GM12878 (cell line): ENCODE measurements at regions not wholly inside any gene's neighbourhood (a gene's known extent, or its start where the extent isn't known, plus 50 kb on each side); places are given as distances from the start of the nearest gene placed in this dataset.
"Not testable (repeated sequence)": the region's sequence is repeated elsewhere in the genome, so short reads cannot be mapped to it uniquely, and the experiment has no call there.

Source experiments
- FOXM1 ChIP-seq: IDR thresholded peaks from 2 replicates; pipeline ENCODE4 v1.6.1; 2012; ENCODE audit warnings: low read depth, mild to moderate bottlenecking, inconsistent platforms, low read length, moderate library complexity
- REST ChIP-seq: IDR thresholded peaks from 2 replicates; pipeline ENCODE4 v1.6.1; 2012; ENCODE audit warnings: mild to moderate bottlenecking, low read depth, low read length
- RUNX3 ChIP-seq: IDR thresholded peaks from 2 replicates; pipeline ENCODE4 v1.6.1; 2012; ENCODE audit warnings: low read length, inconsistent platforms
- SUZ12 ChIP-seq: fragments of 200-600 bp; sonication (generic); IDR thresholded peaks from one replicate; pipeline ENCODE4 v1.6.1; 2018; ENCODE audit warnings: antibody characterized with exemption, mild to moderate bottlenecking; ENCODE audit not compliant: unreplicated experiment
- TCF3 ChIP-seq: IDR thresholded peaks from 2 replicates; pipeline ENCODE4 v1.6.1; 2012; ENCODE audit warnings: low read depth, mild to moderate bottlenecking, low read length, borderline replicate concordance; ENCODE audit not compliant: insufficient read depth
- ZNF217 ChIP-seq: fragments of 450-650 bp; IDR thresholded peaks from 2 replicates; pipeline ENCODE4 v1.6.1; 2017; ENCODE audit warnings: antibody characterized with exemption, mild to moderate bottlenecking
- TF ChIP-seq, protein P1 (sequence below), 3 experiments: IDR thresholded peaks in 2 of 3; conservative IDR thresholded peaks in 1 of 3; 2 replicates each; pipeline ENCODE4 v1.5.1; 2011; ENCODE audit warnings: low read depth in 3 of 3, low read length in 3 of 3, mild to moderate bottlenecking in 3 of 3, control low read depth in 2 of 3, moderate library complexity in 2 of 3, inconsistent platforms in 1 of 3, mixed read lengths in 1 of 3; ENCODE audit not compliant: control insufficient read depth in 2 of 3, insufficient read depth in 1 of 3; ENCODE audit errors: extremely low read depth in 1 of 3
- TF ChIP-seq, protein P2 (sequence below): IDR thresholded peaks from 2 replicates; pipeline ENCODE4 v1.6.1; 2012; ENCODE audit warnings: low read depth, low read length, improper control_type of control experiment
- TF ChIP-seq, protein P3 (sequence below): IDR thresholded peaks from 2 replicates; pipeline ENCODE4 v1.6.1; 2012; ENCODE audit warnings: low read depth, low read length, improper control_type of control experiment

DNA sequence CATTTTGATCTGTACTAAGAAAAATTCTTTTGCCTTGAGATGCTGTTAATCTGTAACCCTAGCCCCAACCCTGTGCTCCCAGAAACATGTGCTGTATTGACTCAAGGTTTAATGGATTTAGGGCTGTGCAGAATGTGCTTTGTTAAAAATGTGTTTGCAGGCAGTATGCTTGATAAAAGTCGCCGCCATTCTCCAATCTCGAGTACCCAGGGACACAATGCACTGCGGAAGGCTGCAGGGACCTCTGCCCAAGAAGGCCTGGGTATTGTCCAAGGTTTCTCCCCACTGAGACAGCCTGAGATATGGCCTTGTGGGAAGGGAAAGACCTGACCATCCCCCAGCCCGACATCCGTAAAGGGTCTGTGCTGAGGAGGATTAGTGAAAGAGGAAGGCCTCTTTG is 454.5 kb downstream of the KLHL4 start:
- TF ChIP-seq, protein P1, sequence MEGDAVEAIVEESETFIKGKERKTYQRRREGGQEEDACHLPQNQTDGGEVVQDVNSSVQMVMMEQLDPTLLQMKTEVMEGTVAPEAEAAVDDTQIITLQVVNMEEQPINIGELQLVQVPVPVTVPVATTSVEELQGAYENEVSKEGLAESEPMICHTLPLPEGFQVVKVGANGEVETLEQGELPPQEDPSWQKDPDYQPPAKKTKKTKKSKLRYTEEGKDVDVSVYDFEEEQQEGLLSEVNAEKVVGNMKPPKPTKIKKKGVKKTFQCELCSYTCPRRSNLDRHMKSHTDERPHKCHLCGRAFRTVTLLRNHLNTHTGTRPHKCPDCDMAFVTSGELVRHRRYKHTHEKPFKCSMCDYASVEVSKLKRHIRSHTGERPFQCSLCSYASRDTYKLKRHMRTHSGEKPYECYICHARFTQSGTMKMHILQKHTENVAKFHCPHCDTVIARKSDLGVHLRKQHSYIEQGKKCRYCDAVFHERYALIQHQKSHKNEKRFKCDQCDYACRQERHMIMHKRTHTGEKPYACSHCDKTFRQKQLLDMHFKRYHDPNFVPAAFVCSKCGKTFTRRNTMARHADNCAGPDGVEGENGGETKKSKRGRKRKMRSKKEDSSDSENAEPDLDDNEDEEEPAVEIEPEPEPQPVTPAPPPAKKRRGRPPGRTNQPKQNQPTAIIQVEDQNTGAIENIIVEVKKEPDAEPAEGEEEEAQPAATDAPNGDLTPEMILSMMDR (IDR thresholded peaks at IDR 0.05 in 2 of 3, conservative IDR thresholded peaks at IDR 0.05 in 1 of 3; ENCODE audit: control insufficient read depth in 2 of 3, extremely low read depth in 1 of 3, insufficient read depth in 1 of 3, low read depth in 3 of 3, low read length in 3 of 3) = not testable (repeated sequence)
- TF ChIP-seq TCF3, RUNX3, REST, ZNF217, FOXM1, SUZ12: not testable (repeated sequence)
- TF ChIP-seq, protein P2, sequence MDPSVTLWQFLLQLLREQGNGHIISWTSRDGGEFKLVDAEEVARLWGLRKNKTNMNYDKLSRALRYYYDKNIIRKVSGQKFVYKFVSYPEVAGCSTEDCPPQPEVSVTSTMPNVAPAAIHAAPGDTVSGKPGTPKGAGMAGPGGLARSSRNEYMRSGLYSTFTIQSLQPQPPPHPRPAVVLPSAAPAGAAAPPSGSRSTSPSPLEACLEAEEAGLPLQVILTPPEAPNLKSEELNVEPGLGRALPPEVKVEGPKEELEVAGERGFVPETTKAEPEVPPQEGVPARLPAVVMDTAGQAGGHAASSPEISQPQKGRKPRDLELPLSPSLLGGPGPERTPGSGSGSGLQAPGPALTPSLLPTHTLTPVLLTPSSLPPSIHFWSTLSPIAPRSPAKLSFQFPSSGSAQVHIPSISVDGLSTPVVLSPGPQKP = not testable (repeated sequence)
- TF ChIP-seq, protein P3, sequence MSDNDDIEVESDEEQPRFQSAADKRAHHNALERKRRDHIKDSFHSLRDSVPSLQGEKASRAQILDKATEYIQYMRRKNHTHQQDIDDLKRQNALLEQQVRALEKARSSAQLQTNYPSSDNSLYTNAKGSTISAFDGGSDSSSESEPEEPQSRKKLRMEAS = not testable (repeated sequence)
